Right lobe of liver (tissue), 6 donors: ENCODE measurements at regions not wholly inside any gene's neighbourhood (a gene's known extent, or its start where the extent isn't known, plus 50 kb on each side); places are given as distances from the start of the nearest gene placed in this dataset.
A peak's percentile ranks its signal among the peaks of the same experiment; 100 is the strongest.

Experiments used
- ATAC-seq, 4 donors: fragments of 200-7000 bp; cut with Tn5 transposase; one replicate each; pipeline ENCODE4 v1.9.1; 2020; ENCODE audit warnings: mild to moderate bottlenecking in 4 of 4, moderate library complexity in 4 of 4
- DNase-seq, 3 donors: peaks; one replicate each; pipeline ENCODE4 v3.0.0-alpha.2; 2020
- H3K27ac ChIP-seq, 3 donors: fragments of 200-600 bp; one replicate each; pipeline ENCODE4 v1.8.0; 2022
- H3K27me3 ChIP-seq, 2 donors: fragments of 200-600 bp; one replicate each; pipeline ENCODE4 v1.8.0; 2022
- H3K36me3 ChIP-seq, 4 donors: fragments of 200-600 bp; sonication (generic) in 1 of 4; one replicate each; pipeline versions ENCODE4 v1.5.1 to v1.8.0; 2017 to 2022; ENCODE audit warnings: control low read depth in 1 of 4
- H3K4me1 ChIP-seq, 4 donors: fragments of 200-600 bp; sonication (generic) in 1 of 4; one replicate each; pipeline versions ENCODE4 v1.5.1 to v1.8.0; 2017 to 2022; ENCODE audit warnings: control low read depth in 1 of 4
- H3K4me3 ChIP-seq, 3 donors: fragments of 200-600 bp; one replicate each; pipeline ENCODE4 v1.8.0; 2022
- H3K9me3 ChIP-seq, 4 donors: fragments of 200-600 bp; sonication (generic) in 1 of 4; one replicate each; pipeline versions ENCODE4 v1.5.1 to v1.8.0; 2017 to 2022; ENCODE audit warnings: control low read depth in 1 of 4
- POLR2A ChIP-seq: fragments of 450-650 bp; IDR thresholded peaks from one replicate; pipeline ENCODE4 v1.6.1; 2017; ENCODE audit warnings: antibody characterized with exemption, mild to moderate bottlenecking
- WGBS: methylation state at CpG from one replicate; pipeline ENCODE4 v1.1.6; 2018; ENCODE audit warnings: low coverage, low lambda C conversion rate; ENCODE audit not compliant: insufficient coverage; ENCODE audit errors: missing lambda C conversion rate; 5-methylcytosine and 5-hydroxymethylcytosine counted together
- intact Hi-C, 2 donors: fragments of 100-400 bp; cut with DNase I; formaldehyde crosslinking; loops; one replicate each; pipeline versions ENCODE4 v1.11.2 to v1.14.1; 2022
- TF ChIP-seq, protein P1 (sequence below), 4 donors: fragments of 200-600 bp in 3 of 4; fragments of 450-650 bp in 1 of 4; IDR thresholded peaks; one replicate each; pipeline versions ENCODE4 v1.5.1 to v1.8.0; 2016 to 2022; ENCODE audit warnings: antibody characterized with exemption in 4 of 4, mild to moderate bottlenecking in 2 of 4
- donor health status: DM: no; HTN: yes; CAD: no.
- donor health status: DM: no; HTN: no; CAD: no.
- donor health status: DM: no; HTN: no; CAD: no.
- donor health status: DM: no; HTN: yes; CAD: no.
- donor health status: DM: no; HTN: yes; CAD: no.

DNA sequence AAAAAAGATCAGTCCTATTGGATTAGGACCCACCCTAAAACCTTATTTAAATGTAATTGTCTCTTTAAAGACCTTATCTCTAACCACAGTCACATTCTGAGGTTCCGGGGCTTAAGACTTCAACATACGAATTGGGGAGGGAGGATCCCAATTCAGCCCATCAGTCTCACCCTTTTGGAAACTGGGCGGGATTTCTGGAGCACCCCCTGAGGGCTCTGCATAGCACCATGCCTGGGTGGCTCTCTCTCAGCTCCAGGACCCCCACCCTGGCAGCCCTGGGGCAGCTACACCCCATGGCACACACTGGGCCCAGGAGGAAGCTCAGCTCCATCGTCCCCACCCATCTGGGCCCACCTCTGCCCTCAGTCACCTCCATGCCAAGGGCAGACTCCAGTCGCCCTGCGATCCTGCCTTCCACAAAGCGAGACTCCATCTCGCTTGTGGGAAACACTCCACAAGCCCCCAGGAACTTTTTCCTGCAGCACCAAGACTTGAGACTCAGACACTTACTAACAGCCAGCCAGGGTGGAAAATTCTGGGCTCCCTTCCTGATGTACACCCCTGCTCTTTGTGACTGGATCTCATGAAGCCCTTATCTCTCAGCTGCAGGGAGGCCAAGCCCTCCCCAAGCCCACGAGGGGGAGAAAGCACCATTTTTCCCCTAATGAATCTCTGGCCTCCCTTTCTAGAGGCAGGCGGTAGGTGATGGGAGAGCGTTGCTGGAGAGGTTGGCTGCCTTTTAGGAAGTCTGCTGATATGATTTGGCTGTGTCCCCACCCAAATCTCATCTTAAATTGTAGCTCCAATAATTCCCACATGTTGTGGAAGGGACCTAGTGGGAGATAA, 90.8 kb upstream of the KDM7A start:
- no peak overlapping the region for H3K4me3 ChIP-seq
- ATAC-seq (no peak), DNase-seq (no peak)
- H3K36me3 ChIP-seq = no peaks in the 10 kb centered on the region
- no peaks in the 10 kb centered on the region for H3K9me3 ChIP-seq
- no peaks in the 10 kb centered on the region for H3K27me3 ChIP-seq
- 84% methylated on average over 7 of the region's 11 CpGs for WGBS
- H3K4me1 ChIP-seq = no peaks in the 10 kb centered on the region
- no peak overlapping the region for H3K27ac ChIP-seq
- TF ChIP-seq, protein P1, sequence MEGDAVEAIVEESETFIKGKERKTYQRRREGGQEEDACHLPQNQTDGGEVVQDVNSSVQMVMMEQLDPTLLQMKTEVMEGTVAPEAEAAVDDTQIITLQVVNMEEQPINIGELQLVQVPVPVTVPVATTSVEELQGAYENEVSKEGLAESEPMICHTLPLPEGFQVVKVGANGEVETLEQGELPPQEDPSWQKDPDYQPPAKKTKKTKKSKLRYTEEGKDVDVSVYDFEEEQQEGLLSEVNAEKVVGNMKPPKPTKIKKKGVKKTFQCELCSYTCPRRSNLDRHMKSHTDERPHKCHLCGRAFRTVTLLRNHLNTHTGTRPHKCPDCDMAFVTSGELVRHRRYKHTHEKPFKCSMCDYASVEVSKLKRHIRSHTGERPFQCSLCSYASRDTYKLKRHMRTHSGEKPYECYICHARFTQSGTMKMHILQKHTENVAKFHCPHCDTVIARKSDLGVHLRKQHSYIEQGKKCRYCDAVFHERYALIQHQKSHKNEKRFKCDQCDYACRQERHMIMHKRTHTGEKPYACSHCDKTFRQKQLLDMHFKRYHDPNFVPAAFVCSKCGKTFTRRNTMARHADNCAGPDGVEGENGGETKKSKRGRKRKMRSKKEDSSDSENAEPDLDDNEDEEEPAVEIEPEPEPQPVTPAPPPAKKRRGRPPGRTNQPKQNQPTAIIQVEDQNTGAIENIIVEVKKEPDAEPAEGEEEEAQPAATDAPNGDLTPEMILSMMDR (IDR thresholded peaks at IDR 0.05) = no peak
- no peak for TF ChIP-seq POLR2A
- intact Hi-C loops = no loop called here

DNA sequence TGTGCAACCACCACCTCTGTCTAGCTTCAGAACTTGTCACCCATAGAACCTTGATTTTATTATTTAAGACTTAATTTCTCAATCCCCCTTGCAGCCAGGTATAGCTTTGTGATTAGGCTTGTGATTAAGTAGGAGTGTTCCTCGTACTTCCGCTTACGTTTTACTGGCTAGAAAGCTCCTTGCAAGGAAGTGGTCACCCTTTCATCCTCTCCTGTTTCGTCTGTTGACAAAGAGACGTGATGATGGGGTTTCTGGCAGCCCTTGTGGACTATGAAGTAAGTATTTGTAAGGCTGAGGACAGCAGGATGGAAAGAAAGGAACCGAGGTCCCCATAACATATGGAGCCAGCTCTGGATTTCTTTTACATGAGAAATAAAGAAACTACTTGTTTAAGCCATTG, 86.5 kb upstream of the KDM7A start:
- intact Hi-C loops = no loop called here
- WGBS = 65% methylated on average over 6 of the region's 6 CpGs
- TF ChIP-seq POLR2A = no peak
- TF ChIP-seq, protein P1 (IDR thresholded peaks at IDR 0.05) = no peak

DNA sequence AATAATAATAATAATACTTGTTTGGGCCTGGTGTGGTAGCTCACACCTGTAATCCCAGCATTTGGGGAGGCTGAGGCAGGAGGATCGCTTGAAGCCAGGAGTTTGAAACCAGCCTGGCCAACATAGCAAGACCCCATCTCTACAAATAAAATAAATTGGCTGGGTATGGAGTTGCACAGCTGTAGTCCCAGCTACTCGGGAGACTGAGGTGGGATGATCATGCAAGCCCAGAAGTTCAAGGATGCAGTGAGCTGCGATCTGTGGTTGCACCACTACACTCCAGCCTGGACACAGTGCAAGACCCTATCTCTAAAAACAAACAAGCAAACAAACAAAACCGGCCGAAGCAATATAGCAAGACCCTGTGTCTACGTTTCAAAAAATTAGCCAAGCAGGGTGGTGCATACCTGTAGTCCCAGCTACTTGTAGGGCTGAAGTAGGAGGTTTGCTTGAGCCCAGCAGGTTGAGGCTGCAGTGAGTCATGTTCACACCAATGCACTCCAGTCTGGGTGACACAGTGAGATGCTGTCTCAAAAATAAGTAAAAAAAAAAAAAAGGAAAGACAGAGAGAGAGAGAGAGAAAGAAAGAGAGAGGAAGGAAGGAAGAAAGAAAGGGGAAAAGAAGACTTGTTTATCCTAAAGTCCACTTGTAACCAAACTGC, 85.6 kb upstream of the KDM7A start:
- WGBS = 56% methylated on average over 5 of the region's 6 CpGs
- no peaks in the 10 kb centered on the region for H3K9me3 ChIP-seq
- H3K27me3 ChIP-seq = no peaks in the 10 kb centered on the region
- TF ChIP-seq POLR2A = no peak
- TF ChIP-seq, protein P1 (IDR thresholded peaks at IDR 0.05) = no peak
- H3K36me3 ChIP-seq = no peaks in the 10 kb centered on the region
- H3K4me1 ChIP-seq = no peaks in the 10 kb centered on the region
- intact Hi-C loops = no loop called here
- H3K27ac ChIP-seq = no peak overlapping the region
- H3K4me3 ChIP-seq = no peak overlapping the region
- DNase-seq (no peak), ATAC-seq (no peak)

More for the DNA sequence above, 86.5 kb upstream of the KDM7A start:
- ATAC-seq = peak in 1 of 4 donors; percentile 18
- H3K4me3 ChIP-seq = no peak overlapping the region
- no peak for DNase-seq
- H3K9me3 ChIP-seq = no peaks in the 10 kb centered on the region
- H3K27ac ChIP-seq = no peak overlapping the region
- H3K27me3 ChIP-seq = no peaks in the 10 kb centered on the region
- no peaks in the 10 kb centered on the region for H3K36me3 ChIP-seq
- H3K4me1 ChIP-seq = no peaks in the 10 kb centered on the region

DNA sequence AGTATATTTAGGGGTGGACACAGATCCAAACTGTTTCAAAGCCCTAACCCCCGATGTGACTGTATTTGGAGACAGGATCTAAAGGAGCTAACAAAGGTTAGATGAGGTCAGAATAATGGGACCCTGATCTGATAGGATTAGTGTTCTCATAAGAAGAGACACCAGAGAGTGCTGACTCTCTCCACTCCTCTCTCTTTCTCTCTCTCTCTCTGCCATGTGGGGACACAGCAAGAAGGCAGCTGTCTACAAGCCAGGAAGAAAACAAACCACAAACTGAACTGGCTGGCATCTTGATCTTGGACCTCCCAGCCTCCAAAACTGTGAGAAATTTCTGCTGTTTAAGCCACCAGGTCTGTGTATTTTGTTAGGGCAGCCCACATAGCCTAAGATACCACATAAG, 84.7 kb upstream of the KDM7A start:
- no peak overlapping the region for H3K4me3 ChIP-seq
- H3K4me1 ChIP-seq = no peaks in the 10 kb centered on the region
- no peaks in the 10 kb centered on the region for H3K9me3 ChIP-seq
- TF ChIP-seq, protein P1 (IDR thresholded peaks at IDR 0.05) = no peak
- TF ChIP-seq POLR2A = no peak
- ATAC-seq = no peak
- H3K27me3 ChIP-seq = no peaks in the 10 kb centered on the region
- DNase-seq = no peak
- 100% methylated on average over 1 of the region's 1 CpG for WGBS
- H3K36me3 ChIP-seq = no peaks in the 10 kb centered on the region
- intact Hi-C loops = no loop called here
- H3K27ac ChIP-seq = no peak overlapping the region
